HCT116 (cell line): ENCODE measurements at regions not wholly inside any gene's neighbourhood (a gene's known extent, or its start where the extent isn't known, plus 50 kb on each side); places are given as distances from the start of the nearest gene placed in this dataset.

Source experiments
- ATAC-seq: fragments of 200-7000 bp; cut with Tn5 transposase; 2 replicates; pipeline ENCODE4 v1.9.1; 2020; ENCODE audit warnings: mild to moderate bottlenecking, moderate library complexity
- BruUV-seq: library from RNA; stranded (reverse); fragments of 400-500 nt; replicated peaks from 2 replicates; lab custom pipeline; 2021; lab: Mats Ljungman, UMichigan
- CTCF ChIA-PET: fragments of 300-600 bp; sonication (Branson Sonifier 250); formaldehyde crosslinking; loops from one replicate; lab custom pipeline; 2021; ENCODE audit warnings: antibody characterized with exemption; lab: Charles Lee
- POLR2A ChIA-PET: fragments of 300-600, 350-600 bp; sonication (Branson Sonifier 250); formaldehyde crosslinking; loops from one replicate; lab custom pipeline; 2021; ENCODE audit warnings: antibody characterized with exemption; lab: Charles Lee
- RAD21 ChIA-PET, 2 experiments: fragments of 300-600 bp; sonication (Branson Sonifier 250); formaldehyde crosslinking; loops; one replicate each; lab custom pipeline; 2023; ENCODE audit warnings: low total read pairs in 2 of 2; ENCODE audit not compliant: uncharacterized antibody in 2 of 2, unreplicated experiment in 2 of 2, low non-redundant PET in 1 of 2; lab: Charles Lee
- DNase-seq: peaks from one replicate; pipeline ENCODE4 v3.0.0-alpha.2; 2010; ENCODE audit warnings: low read depth, low spot score
- H2AFZ ChIP-seq: fragments of 200-600 bp; shearing (Covaris generic), sonication (generic); 2 replicates; pipeline ENCODE4 v1.6.1; 2017; ENCODE audit warnings: low read depth, mixed run types, mixed read lengths, antibody characterized with exemption, low read length; ENCODE audit not compliant: poor library complexity, severe bottlenecking
- H3K27ac ChIP-seq: 2 replicates; pipeline ENCODE4 v1.5.1; 2012; ENCODE audit warnings: low read depth, low read length
- H3K27me3 ChIP-seq: fragments of 200-600 bp; sonication (generic); 2 replicates; pipeline ENCODE4 v1.6.1; 2016; ENCODE audit warnings: mixed run types, low read length, mixed read lengths; ENCODE audit not compliant: insufficient read depth
- H3K36me3 ChIP-seq, 2 experiments: fragments of 200-500 bp in 1 of 2; fragments of 200-600 bp in 1 of 2; sonication (Bioruptor generic) in 1 of 2; sonication (generic) in 1 of 2; 2 replicates each; pipeline versions ENCODE4 v1.5.1 to v1.6.1; 2014 to 2016; ENCODE audit warnings: low read length in 2 of 2, inconsistent platforms in 1 of 2, mixed read lengths in 1 of 2, mixed run types in 1 of 2; ENCODE audit not compliant: insufficient read depth in 2 of 2, control insufficient read depth in 1 of 2
- H3K4me1 ChIP-seq, 2 experiments: fragments of 200-600 bp in 1 of 2; sonication (generic) in 1 of 2; 2 replicates each; pipeline versions ENCODE4 v1.5.1 to v1.6.1; 2012 to 2017; ENCODE audit warnings: low read length in 2 of 2, inconsistent platforms in 1 of 2, mild to moderate bottlenecking in 1 of 2, mixed read lengths in 1 of 2, mixed run types in 1 of 2, moderate library complexity in 1 of 2; ENCODE audit not compliant: insufficient read depth in 2 of 2, control insufficient read depth in 1 of 2
- H3K4me2 ChIP-seq: fragments of 200-600 bp; sonication (generic); 2 replicates; pipeline ENCODE4 v1.6.1; 2017; ENCODE audit warnings: mixed run types, low read length, mixed read lengths
- H3K4me3 ChIP-seq, 2 experiments: fragments of 200-600 bp in 1 of 2; sonication (generic) in 1 of 2; replicated peaks in 1 of 2; 2 replicates each; pipeline ENCODE4 v1.5.1; 2011 to 2016; ENCODE audit warnings: low read length in 2 of 2, control low read depth in 1 of 2, low read depth in 1 of 2, mild to moderate bottlenecking in 1 of 2, mixed read lengths in 1 of 2, mixed run types in 1 of 2
- H3K79me2 ChIP-seq: fragments of 200-600 bp; sonication (generic); 2 replicates; pipeline ENCODE4 v1.6.1; 2017; ENCODE audit warnings: mild to moderate bottlenecking, mixed run types, low read length, moderate library complexity, mixed read lengths; ENCODE audit not compliant: insufficient read depth
- H3K9ac ChIP-seq: fragments of 200-600 bp; sonication (generic); 2 replicates; pipeline ENCODE4 v1.6.1; 2016; ENCODE audit warnings: low read length, mixed read lengths
- H3K9me2 ChIP-seq: fragments of 200-600 bp; sonication (generic), shearing (Covaris generic); 2 replicates; pipeline ENCODE4 v1.6.1; 2017; ENCODE audit warnings: mixed run types, mild to moderate bottlenecking, moderate library complexity; ENCODE audit not compliant: insufficient read depth
- H3K9me3 ChIP-seq, 2 experiments: fragments of 200-500 bp in 1 of 2; fragments of 200-600 bp in 1 of 2; sonication (Bioruptor generic) in 1 of 2; sonication (generic) in 1 of 2; 2 replicates each; pipeline ENCODE4 v1.6.1; 2014 to 2017; ENCODE audit warnings: low read length in 2 of 2, mixed read lengths in 2 of 2, inconsistent platforms in 1 of 2, low read depth in 1 of 2, mild to moderate bottlenecking in 1 of 2, mixed run types in 1 of 2, moderate library complexity in 1 of 2; ENCODE audit not compliant: control insufficient read depth in 1 of 2, insufficient read depth in 1 of 2
- H4K20me1 ChIP-seq: fragments of 200-600 bp; sonication (generic), shearing (Covaris generic); 2 replicates; pipeline ENCODE4 v1.6.1; 2017; ENCODE audit warnings: mixed run types, mild to moderate bottlenecking, moderate library complexity; ENCODE audit not compliant: insufficient read depth
- ATF3 ChIP-seq: IDR thresholded peaks from 2 replicates; pipeline ENCODE4 v1.6.1; 2012
- CBX3 ChIP-seq: IDR thresholded peaks from 2 replicates; pipeline ENCODE4 v1.6.1; 2012; ENCODE audit warnings: low read depth
- CEBPB ChIP-seq: IDR thresholded peaks from 2 replicates; pipeline ENCODE4 v1.6.1; 2012; ENCODE audit warnings: low read depth
- EGR1 ChIP-seq: IDR thresholded peaks from 2 replicates; pipeline ENCODE4 v1.6.1; 2012; ENCODE audit warnings: low read depth
- EZH2 ChIP-seq: fragments of 200-600 bp; sonication (generic); IDR thresholded peaks from 2 replicates; pipeline ENCODE4 v1.6.1; 2017; ENCODE audit warnings: antibody characterized with exemption, mixed run types
- EZH2phosphoT487 ChIP-seq: fragments of 200-600 bp; IDR thresholded peaks from 2 replicates; pipeline ENCODE4 v1.6.1; 2018; ENCODE audit warnings: antibody characterized with exemption, borderline replicate concordance
- FOSL1 ChIP-seq: IDR thresholded peaks from 2 replicates; pipeline ENCODE4 v1.6.1; 2012; ENCODE audit warnings: low read depth
- JUND ChIP-seq: IDR thresholded peaks from 2 replicates; pipeline ENCODE4 v1.6.1; 2012
- MAX ChIP-seq: IDR thresholded peaks from 2 replicates; pipeline ENCODE4 v1.6.1; 2012
- POLR2A ChIP-seq: IDR thresholded peaks from 2 replicates; pipeline ENCODE4 v1.7.0; 2011; ENCODE audit warnings: borderline replicate concordance; ENCODE audit not compliant: insufficient read depth, insufficient read length; ENCODE audit errors: extremely low read depth
- POLR2AphosphoS5 ChIP-seq: IDR thresholded peaks from 2 replicates; pipeline ENCODE4 v1.6.1; 2011; ENCODE audit warnings: mild to moderate bottlenecking, low read depth, low read length, moderate library complexity
- RAD21 ChIP-seq: IDR thresholded peaks from 2 replicates; pipeline ENCODE4 v1.6.1; 2012; ENCODE audit warnings: low read depth, mild to moderate bottlenecking
- REST ChIP-seq: IDR thresholded peaks from 2 replicates; pipeline ENCODE4 v1.6.1; 2012; ENCODE audit warnings: low read depth
- SP1 ChIP-seq: IDR thresholded peaks from 2 replicates; pipeline ENCODE4 v1.6.1; 2012; ENCODE audit warnings: low read depth
- SRF ChIP-seq: IDR thresholded peaks from 2 replicates; pipeline ENCODE4 v1.6.1; 2012; ENCODE audit warnings: low read depth
- TCF7L2 ChIP-seq: IDR thresholded peaks from 2 replicates; pipeline ENCODE4 v1.7.0; 2011; ENCODE audit warnings: borderline replicate concordance, inconsistent platforms; ENCODE audit not compliant: insufficient read depth, insufficient read length; ENCODE audit errors: extremely low read depth
- YY1 ChIP-seq: IDR thresholded peaks from 2 replicates; pipeline ENCODE4 v1.6.1; 2011; ENCODE audit warnings: low read length, low read depth, moderate library complexity, mild to moderate bottlenecking; ENCODE audit not compliant: insufficient replicate concordance; ENCODE audit errors: extremely low read depth
- ZFX ChIP-seq: fragments of 450-650 bp; IDR thresholded peaks from 2 replicates; pipeline ENCODE4 v1.6.1; 2017
- intact Hi-C: fragments of 100-400 bp; cut with micrococcal nuclease; formaldehyde crosslinking; loops from 2 replicates; pipeline ENCODE4 v1.10.0; 2022

GRCh38 chr2:176412136-176412535 is 142.9 kb downstream of the MTX2 start:
- BruUV-seq = no TSS peak
- POLR2A ChIA-PET = no interaction called here
- CTCF ChIA-PET = no interaction called here

GRCh38 chr2:176413786-176414185 is 144.5 kb downstream of the MTX2 start:
- H2AFZ ChIP-seq = no peak overlapping the region
- ATAC-seq = no peak
- no peak for DNase-seq

More at GRCh38 chr2:176412136-176412535, 142.9 kb downstream of the MTX2 start:
- no peaks in the 10 kb centered on the region; the same call in 1 of the 2 replicates for H3K27me3 ChIP-seq
- intact Hi-C loops = no loop called here
- DNase-seq (no peak), ATAC-seq (no peak)
- H3K36me3 ChIP-seq = no peaks in the 10 kb centered on the region
- no peak overlapping the region for H3K4me2 ChIP-seq
- H3K79me2 ChIP-seq = no peaks in the 10 kb centered on the region
- no peaks in the 10 kb centered on the region for H4K20me1 ChIP-seq
- no peak overlapping the region for H3K4me3 ChIP-seq
- no peak overlapping the region for H3K9ac ChIP-seq
- no peaks in the 10 kb centered on the region for H3K4me1 ChIP-seq
- H3K27ac ChIP-seq = no peak overlapping the region
- RAD21 ChIA-PET = no interaction called here
- no peaks in the 10 kb centered on the region for H3K9me2 ChIP-seq
- no peak overlapping the region for H2AFZ ChIP-seq
- H3K9me3 ChIP-seq = no peaks in the 10 kb centered on the region
- TF ChIP-seq EGR1 = no peak
- TF ChIP-seq ATF3 = no peak
- TF ChIP-seq FOSL1 = no peak
- no peak for TF ChIP-seq ZFX
- no peak for TF ChIP-seq SP1
- no peak for TF ChIP-seq RAD21

More at GRCh38 chr2:176413786-176414185, 144.5 kb downstream of the MTX2 start:
- no peaks in the 10 kb centered on the region for H3K9me2 ChIP-seq
- ChIA-PET POLR2A (no interaction called here), CTCF (no interaction called here), RAD21 (no interaction called here)
- no peaks in the 10 kb centered on the region for H3K4me1 ChIP-seq
- BruUV-seq = no TSS peak
- H3K9ac ChIP-seq = no peak overlapping the region
- no peaks in the 10 kb centered on the region for H3K36me3 ChIP-seq
- no peaks in the 10 kb centered on the region for H3K9me3 ChIP-seq
- no peaks in the 10 kb centered on the region for H4K20me1 ChIP-seq
- intact Hi-C loops = no loop called here
- H3K4me2 ChIP-seq = no peak overlapping the region
- no peaks in the 10 kb centered on the region; the same call in 1 of the 2 replicates for H3K27me3 ChIP-seq
- H3K27ac ChIP-seq = no peak overlapping the region
- no peak for TF ChIP-seq ZFX
- TF ChIP-seq SRF = no peak
- TF ChIP-seq CBX3 = no peak
- no peak for TF ChIP-seq RAD21
- no peak for TF ChIP-seq TCF7L2
- TF ChIP-seq CEBPB = no peak
- no peak for TF ChIP-seq SP1
- TF ChIP-seq YY1 = no peak
- TF ChIP-seq POLR2A = no peak
- TF ChIP-seq JUND = no peak
- no peak for TF ChIP-seq REST
- TF ChIP-seq FOSL1 = no peak
- TF ChIP-seq ATF3 = no peak
- no peak for TF ChIP-seq MAX
- TF ChIP-seq EGR1 = no peak
- no peak for TF ChIP-seq EZH2
- TF ChIP-seq EZH2phosphoT487 = no peak
- no peak for TF ChIP-seq POLR2AphosphoS5
- TF ChIP-seq, all 23 proteins: peak for 0
- Histone ChIP-seq H3K4me3 (no peak overlapping the region), H3K79me2 (no peaks in the 10 kb centered on the region)
